ENCODE measurements at regions not wholly inside any gene's neighbourhood (a gene's known extent, or its start where the extent isn't known, plus 50 kb on each side); places are given as distances from the start of the nearest gene placed in this dataset.

DNA sequence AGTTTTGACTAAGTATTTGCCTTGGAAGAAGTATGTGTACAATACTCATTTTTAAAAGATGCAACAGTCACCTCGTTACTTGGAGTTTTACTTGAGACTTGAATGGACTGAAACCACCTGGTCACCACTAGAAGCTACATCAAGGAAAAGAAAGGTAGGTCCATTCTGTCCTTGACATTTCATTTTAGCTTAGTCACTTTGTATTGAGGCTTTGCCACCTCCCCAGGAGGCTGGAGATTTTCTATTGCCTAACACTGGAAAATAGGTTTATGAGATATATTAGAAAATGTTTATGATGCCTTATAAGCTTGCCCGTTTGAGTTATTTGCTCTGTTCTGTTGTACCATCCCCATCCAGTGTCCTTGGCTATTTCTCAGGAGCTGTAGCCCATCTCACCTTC, 107.9 kb upstream of the ETAA1 start:
- Histone ChIP-seq H3K4me1 (ENCODE audit: control insufficient read depth, extremely low read depth, insufficient read depth, low read length) (peaks cover 9% of the 10 kb centered on the region), H3K27me3 (ENCODE audit: control insufficient read depth in 2 of 2, insufficient read depth in 2 of 2, low read length in 2 of 2) (no peaks in the 10 kb centered on the region), H3K79me2 (ENCODE audit: control insufficient read depth, insufficient read depth, low read length) (no peaks in the 10 kb centered on the region), H3K9ac (replicated peaks; ENCODE audit: extremely low read depth, insufficient read depth, low read length) (no peak overlapping the region), H3K9me3 (replicated peaks; ENCODE audit: control insufficient read depth, insufficient read depth, low read length) (no peaks in the 10 kb centered on the region), H3K27ac (ENCODE audit: insufficient read depth, low read depth, low read length) (peak overlapping the region; percentile 11), H2AFZ (ENCODE audit: low read depth, low read length) (no peak overlapping the region), H3K36me3 (ENCODE audit: control insufficient read depth in 2 of 2, extremely low read depth in 1 of 2, insufficient read depth in 2 of 2, low read length in 2 of 2) (no peaks in the 10 kb centered on the region), H3K4me3 (replicated peaks in 1 of 3; ENCODE audit: insufficient read depth in 1 of 3, low read depth in 1 of 3, low read length in 3 of 3) (no peak overlapping the region), H3K4me2 (ENCODE audit: insufficient read depth, low read length) (no peak overlapping the region), H3K9me1 (replicated peaks; ENCODE audit: control insufficient read depth, extremely low read depth, insufficient read depth, low read length) (no peaks in the 10 kb centered on the region), H4K20me1 (replicated peaks; ENCODE audit: control insufficient read depth, extremely low read depth, insufficient read depth, low read length) (no peaks in the 10 kb centered on the region)
- dilution Hi-C loops (cut with MboI; ENCODE audit: extremely low pct_ligation_motif_present, low sequenced_read_pairs) (no loop called here), intact Hi-C loops (cut with micrococcal nuclease) (no loop called here)
- TF ChIP-seq JUN (IDR thresholded peaks at IDR 0.05; ENCODE audit: borderline replicate concordance, insufficient read depth, insufficient read length, low read depth), result no peak
- TF ChIP-seq POLR2AphosphoS5 (IDR thresholded peaks at IDR 0.05; ENCODE audit: insufficient read depth, low read depth, low read length), result no peak
- TF ChIP-seq MYC (IDR thresholded peaks at IDR 0.05; ENCODE audit: low read depth, low read length), result no peak
- TF ChIP-seq, protein P1, sequence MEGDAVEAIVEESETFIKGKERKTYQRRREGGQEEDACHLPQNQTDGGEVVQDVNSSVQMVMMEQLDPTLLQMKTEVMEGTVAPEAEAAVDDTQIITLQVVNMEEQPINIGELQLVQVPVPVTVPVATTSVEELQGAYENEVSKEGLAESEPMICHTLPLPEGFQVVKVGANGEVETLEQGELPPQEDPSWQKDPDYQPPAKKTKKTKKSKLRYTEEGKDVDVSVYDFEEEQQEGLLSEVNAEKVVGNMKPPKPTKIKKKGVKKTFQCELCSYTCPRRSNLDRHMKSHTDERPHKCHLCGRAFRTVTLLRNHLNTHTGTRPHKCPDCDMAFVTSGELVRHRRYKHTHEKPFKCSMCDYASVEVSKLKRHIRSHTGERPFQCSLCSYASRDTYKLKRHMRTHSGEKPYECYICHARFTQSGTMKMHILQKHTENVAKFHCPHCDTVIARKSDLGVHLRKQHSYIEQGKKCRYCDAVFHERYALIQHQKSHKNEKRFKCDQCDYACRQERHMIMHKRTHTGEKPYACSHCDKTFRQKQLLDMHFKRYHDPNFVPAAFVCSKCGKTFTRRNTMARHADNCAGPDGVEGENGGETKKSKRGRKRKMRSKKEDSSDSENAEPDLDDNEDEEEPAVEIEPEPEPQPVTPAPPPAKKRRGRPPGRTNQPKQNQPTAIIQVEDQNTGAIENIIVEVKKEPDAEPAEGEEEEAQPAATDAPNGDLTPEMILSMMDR (IDR thresholded peaks at IDR 0.05; ENCODE audit: extremely low read depth in 1 of 2, insufficient read depth in 1 of 2, low read depth in 1 of 2, low read length in 2 of 2), result no peak
- TF ChIP-seq, protein P2, sequence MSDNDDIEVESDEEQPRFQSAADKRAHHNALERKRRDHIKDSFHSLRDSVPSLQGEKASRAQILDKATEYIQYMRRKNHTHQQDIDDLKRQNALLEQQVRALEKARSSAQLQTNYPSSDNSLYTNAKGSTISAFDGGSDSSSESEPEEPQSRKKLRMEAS (IDR thresholded peaks at IDR 0.05; ENCODE audit: insufficient read depth, insufficient read length), result no peak
- TF ChIP-seq GATA2 (IDR thresholded peaks at IDR 0.05; ENCODE audit: insufficient read depth, insufficient read length, low read depth, low read length), result no peak
- TF ChIP-seq EZH2 (IDR thresholded peaks at IDR 0.05; ENCODE audit: borderline replicate concordance, low read depth, low read length, severe bottlenecking), result no peak
- TF ChIP-seq FOS (IDR thresholded peaks at IDR 0.05; ENCODE audit: borderline replicate concordance, insufficient read depth, low read length), result no peak
- no peak for TF ChIP-seq POLR2A (IDR thresholded peaks at IDR 0.05; ENCODE audit: low read depth, low read length)
- FAIRE-seq, result no peak
- BruUV-seq (replicated peaks), result no TSS peak
- ChIA-PET CTCF (no interaction called here), POLR2A (no interaction called here)
- DNase-seq (ENCODE audit: low read depth, low spot score), result no peak

All from endothelial cell of umbilical vein (primary cell).